Activated CD4-positive, CD25-positive, alpha-beta regulatory T cell treated with anti-CD3 and anti-CD28 coated beads, Interleukin-2, amount 50 U/mL, for 72 hours (primary cell): ENCODE measurements at regions not wholly inside any gene's neighbourhood (a gene's known extent, or its start where the extent isn't known, plus 50 kb on each side); places are given as distances from the start of the nearest gene placed in this dataset.

ENCODE experiments used
- DNase-seq: peaks from one replicate; pipeline ENCODE4 v3.0.0; 2021

- no peak for DNase-seq
These were observed 602.5 kb downstream of the TSN start for GRCh38 chr2:122357998-122358397.

GRCh38 chr2:122358729-122359128, 603.3 kb downstream of the TSN start:
- no peak for DNase-seq

GRCh38 chr2:122363885-122364284, 608.4 kb downstream of the TSN start:
- DNase-seq: no peak

- no peak for DNase-seq
These were observed 611.0 kb downstream of the TSN start for GRCh38 chr2:122366427-122366826.

- DNase-seq: no peak
These were observed 611.7 kb downstream of the TSN start for GRCh38 chr2:122366969-122367645.

- no peak for DNase-seq
These were observed 612.2 kb downstream of the TSN start for GRCh38 chr2:122367646-122368010.

GRCh38 chr2:122368576-122369243, 613.3 kb downstream of the TSN start:
- DNase-seq: no peak

GRCh38 chr2:122378521-122378920, 623.1 kb downstream of the TSN start:
- no peak for DNase-seq

- no peak for DNase-seq
These were observed 629.4 kb downstream of the TSN start for GRCh38 chr2:122384768-122385333.

- DNase-seq: no peak
These were observed 632.8 kb downstream of the TSN start for GRCh38 chr2:122388208-122388607.

GRCh38 chr2:122389694-122390093, 634.2 kb downstream of the TSN start:
- no peak for DNase-seq

GRCh38 chr2:122390406-122390805, 635.0 kb downstream of the TSN start:
- DNase-seq: no peak

- DNase-seq: no peak
These were observed 636.3 kb downstream of the TSN start for GRCh38 chr2:122391726-122392125.

- DNase-seq: no peak
These were observed 640.2 kb downstream of the TSN start for GRCh38 chr2:122395687-122396086.

- DNase-seq: no peak
These were observed 655.8 kb downstream of the TSN start for GRCh38 chr2:122411231-122411630.

- DNase-seq: no peak
These were observed 656.9 kb downstream of the TSN start for GRCh38 chr2:122412360-122412759.

- no peak for DNase-seq
These were observed 659.5 kb downstream of the TSN start for GRCh38 chr2:122414902-122415301.

- no peak for DNase-seq
These were observed 661.7 kb downstream of the TSN start for GRCh38 chr2:122417114-122417513.

GRCh38 chr2:122421775-122422174, 666.3 kb downstream of the TSN start:
- no peak for DNase-seq

GRCh38 chr2:122422384-122422991, 667.0 kb downstream of the TSN start:
- DNase-seq: no peak

- DNase-seq: no peak
These were observed 668.5 kb downstream of the TSN start for GRCh38 chr2:122423934-122424333.

GRCh38 chr2:122433123-122433754, 677.8 kb downstream of the TSN start:
- no peak for DNase-seq

- DNase-seq: no peak
These were observed 689.6 kb downstream of the TSN start for GRCh38 chr2:122445003-122445402.

GRCh38 chr2:122446761-122447160, 691.3 kb downstream of the TSN start:
- no peak for DNase-seq
